ENCODE measurements at regions not wholly inside any gene's neighbourhood (a gene's known extent, or its start where the extent isn't known, plus 50 kb on each side); places are given as distances from the start of the nearest gene placed in this dataset.

- H3K27ac ChIP-seq = no peak overlapping the region
- no peak for TF ChIP-seq ZFX (IDR thresholded peaks at IDR 0.05; ENCODE audit: borderline replicate concordance)
- TF ChIP-seq, protein P1, sequence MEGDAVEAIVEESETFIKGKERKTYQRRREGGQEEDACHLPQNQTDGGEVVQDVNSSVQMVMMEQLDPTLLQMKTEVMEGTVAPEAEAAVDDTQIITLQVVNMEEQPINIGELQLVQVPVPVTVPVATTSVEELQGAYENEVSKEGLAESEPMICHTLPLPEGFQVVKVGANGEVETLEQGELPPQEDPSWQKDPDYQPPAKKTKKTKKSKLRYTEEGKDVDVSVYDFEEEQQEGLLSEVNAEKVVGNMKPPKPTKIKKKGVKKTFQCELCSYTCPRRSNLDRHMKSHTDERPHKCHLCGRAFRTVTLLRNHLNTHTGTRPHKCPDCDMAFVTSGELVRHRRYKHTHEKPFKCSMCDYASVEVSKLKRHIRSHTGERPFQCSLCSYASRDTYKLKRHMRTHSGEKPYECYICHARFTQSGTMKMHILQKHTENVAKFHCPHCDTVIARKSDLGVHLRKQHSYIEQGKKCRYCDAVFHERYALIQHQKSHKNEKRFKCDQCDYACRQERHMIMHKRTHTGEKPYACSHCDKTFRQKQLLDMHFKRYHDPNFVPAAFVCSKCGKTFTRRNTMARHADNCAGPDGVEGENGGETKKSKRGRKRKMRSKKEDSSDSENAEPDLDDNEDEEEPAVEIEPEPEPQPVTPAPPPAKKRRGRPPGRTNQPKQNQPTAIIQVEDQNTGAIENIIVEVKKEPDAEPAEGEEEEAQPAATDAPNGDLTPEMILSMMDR (IDR thresholded peaks at IDR 0.05) = no peak
Observed at GRCh38 chr4:65227628-65228027, 442.7 kb downstream of the EPHA5 start.

DNA sequence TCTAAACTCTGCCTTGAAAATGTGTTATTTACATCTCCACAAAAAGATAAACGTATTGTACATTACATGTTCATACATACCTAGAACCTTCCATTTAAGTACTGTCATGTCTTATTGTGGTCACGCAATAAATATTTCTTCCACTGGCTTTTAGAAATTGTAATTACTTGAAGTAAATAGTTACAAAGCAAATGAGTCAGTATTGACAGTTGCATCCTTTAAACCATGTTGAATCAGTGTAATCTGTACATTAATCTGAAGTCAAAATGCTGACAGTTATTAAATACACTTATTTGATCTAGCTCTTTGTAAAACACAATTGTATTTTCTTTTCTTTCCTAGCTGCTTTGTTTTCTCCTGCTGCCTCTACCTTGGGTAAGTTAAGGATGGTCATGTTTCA lies 446.7 kb downstream of the EPHA5 start:
- H3K27ac ChIP-seq = peak overlapping the region; percentile 37
- no peak for TF ChIP-seq ZFX (IDR thresholded peaks at IDR 0.05; ENCODE audit: borderline replicate concordance)
- TF ChIP-seq, protein P1 (IDR thresholded peaks at IDR 0.05) = no peak

GRCh38 chr4:65223074-65223473 lies 447.2 kb downstream of the EPHA5 start:
- H3K27ac ChIP-seq = peak overlapping the region; percentile 37

GRCh38 chr4:65217179-65217578 lies 453.1 kb downstream of the EPHA5 start:
- no peak overlapping the region for H3K27ac ChIP-seq
- TF ChIP-seq ZFX (IDR thresholded peaks at IDR 0.05; ENCODE audit: borderline replicate concordance) = no peak
- TF ChIP-seq, protein P1 (IDR thresholded peaks at IDR 0.05) = no peak

DNA sequence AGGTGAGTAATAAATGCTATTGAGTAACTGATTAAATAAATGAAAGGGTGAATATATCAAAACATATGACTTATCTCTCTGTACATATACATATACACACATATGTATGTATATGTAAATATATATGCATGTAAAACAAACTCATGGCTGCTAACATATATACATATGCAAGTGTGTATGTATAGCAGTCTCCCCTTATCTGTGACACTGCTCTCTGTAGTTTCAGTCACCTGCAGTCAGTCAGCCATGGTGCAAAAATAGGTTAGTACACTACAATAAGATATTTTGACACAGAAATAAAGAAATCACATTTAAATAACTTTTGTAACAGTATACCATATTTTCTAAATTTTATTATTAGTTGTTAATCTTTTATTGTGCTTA lies 467.4 kb downstream of the EPHA5 start:
- H3K27ac ChIP-seq = no peak overlapping the region
- TF ChIP-seq, protein P1 (IDR thresholded peaks at IDR 0.05) = no peak
- TF ChIP-seq ZFX (IDR thresholded peaks at IDR 0.05; ENCODE audit: borderline replicate concordance) = no peak

DNA sequence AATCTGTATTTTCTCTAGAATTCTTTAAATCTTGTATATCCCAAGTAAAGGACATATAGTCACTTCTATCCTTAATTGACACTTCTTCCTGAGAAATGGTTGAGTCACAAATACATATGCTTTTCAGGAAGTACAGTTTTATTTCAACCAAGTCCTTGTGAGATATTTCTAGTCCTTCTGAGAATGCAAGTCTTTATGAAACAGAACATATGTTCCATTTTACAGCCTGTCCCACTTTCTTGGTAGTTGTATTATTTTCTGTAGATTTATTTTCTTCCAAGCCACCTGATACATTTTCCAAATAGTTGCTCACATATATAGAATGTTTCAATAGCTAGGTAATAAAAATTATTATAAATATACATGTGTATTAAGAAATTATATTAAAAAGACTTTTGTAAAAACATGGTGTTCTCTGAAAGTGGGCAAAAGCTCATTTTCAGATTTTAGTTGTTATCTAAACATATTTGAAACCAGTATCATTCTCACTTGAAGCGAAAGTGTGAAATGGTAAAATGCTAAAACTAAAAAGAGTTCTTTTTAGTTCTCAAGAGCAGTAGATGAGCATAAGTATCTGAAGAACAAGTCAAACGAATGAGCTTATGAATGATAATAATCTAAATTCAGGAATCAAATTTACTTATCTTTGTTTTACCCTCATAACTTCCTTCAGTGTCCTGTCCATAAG lies 468.0 kb downstream of the EPHA5 start:
- H3K27ac ChIP-seq = no peak overlapping the region
- TF ChIP-seq ZFX (IDR thresholded peaks at IDR 0.05; ENCODE audit: borderline replicate concordance) = no peak
- TF ChIP-seq, protein P1 (IDR thresholded peaks at IDR 0.05) = no peak

- TF ChIP-seq ZFX (IDR thresholded peaks at IDR 0.05; ENCODE audit: borderline replicate concordance) = no peak
- TF ChIP-seq, protein P1 (IDR thresholded peaks at IDR 0.05) = no peak
Observed at GRCh38 chr4:65195666-65196065, 474.6 kb downstream of the EPHA5 start.

DNA sequence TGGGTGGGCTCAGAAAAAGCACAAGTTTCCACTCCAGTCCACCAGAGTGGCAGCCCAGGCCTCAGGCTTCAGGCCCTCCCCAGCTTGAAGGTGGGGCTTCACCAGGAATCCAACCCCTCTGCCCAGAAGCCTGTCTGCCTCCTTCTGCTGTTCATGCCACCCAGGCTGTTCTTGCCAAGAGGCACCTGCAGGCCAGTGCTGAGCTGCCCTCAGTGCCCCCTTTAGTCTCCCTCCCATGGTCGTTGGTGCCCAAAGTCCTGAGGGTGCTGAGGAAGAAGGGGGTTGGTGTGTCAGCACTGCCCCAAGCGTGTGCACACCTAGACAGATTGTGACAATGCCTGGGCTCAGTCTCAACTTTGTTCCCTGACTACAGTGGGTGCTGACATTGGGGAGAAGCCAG lies 475.3 kb downstream of the EPHA5 start:
- TF ChIP-seq, protein P1 (IDR thresholded peaks at IDR 0.05) = no peak
- TF ChIP-seq ZFX (IDR thresholded peaks at IDR 0.05; ENCODE audit: borderline replicate concordance) = no peak
- no peak overlapping the region for H3K27ac ChIP-seq

More at GRCh38 chr4:65195666-65196065, 474.6 kb downstream of the EPHA5 start:
- H3K27ac ChIP-seq = no peak overlapping the region

Measured in 22Rv1 (cell line).